ENCODE measurements at regions not wholly inside any gene's neighbourhood (a gene's known extent, or its start where the extent isn't known, plus 50 kb on each side); places are given as distances from the start of the nearest gene placed in this dataset.

DNA sequence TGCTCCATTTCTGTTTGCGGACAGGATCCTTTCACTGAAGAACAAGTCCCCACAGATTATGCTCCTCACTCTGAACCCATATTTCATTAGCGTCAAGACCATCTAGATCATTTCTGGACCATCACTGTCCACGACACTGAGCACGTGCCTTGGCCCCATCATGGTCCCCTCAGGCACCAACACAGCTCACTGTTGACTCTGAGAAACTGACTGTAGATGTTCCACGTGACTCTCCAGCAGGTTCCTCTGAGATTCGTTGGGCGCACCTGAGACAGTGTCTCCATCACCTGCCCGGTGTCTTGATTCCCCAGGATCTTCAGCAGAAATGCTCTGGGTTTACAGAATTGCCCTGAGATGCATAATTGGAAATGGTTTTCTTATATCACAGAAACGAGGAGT, 985.4 kb downstream of the TMEM121 start:
- no peak for ATAC-seq (ENCODE audit: low read depth)
- Histone ChIP-seq H3K27me3 (replicated peaks in 1 of 4; ENCODE audit: control extremely low read depth in 1 of 4, control insufficient read depth in 3 of 4, insufficient read depth in 4 of 4, low read length in 3 of 4) (peaks cover 0 to 11% (median 3%) of the 10 kb centered on the region in 4 experiments), H3K79me2 (ENCODE audit: control insufficient read depth, insufficient read depth, low read length) (no peaks in the 10 kb centered on the region), H2AFZ (ENCODE audit: insufficient read depth, low read depth, low read length, poor library complexity, severe bottlenecking) (no peak overlapping the region), H3K9ac (ENCODE audit: low read length) (no peak overlapping the region), H3K27ac (ENCODE audit: low read length in 2 of 2) (no peak overlapping the region), H3K4me3 (ENCODE audit: control extremely low read depth in 1 of 5, extremely low read depth in 1 of 5, insufficient read depth in 1 of 5, low read depth in 2 of 5, low read length in 4 of 5) (no peak overlapping the region), H3K4me2 (replicated peaks; ENCODE audit: low read depth, low read length, poor library complexity, severe bottlenecking) (peak overlapping the region; percentile 8), H3K36me3 (replicated peaks in 1 of 2; ENCODE audit: control extremely low read depth in 1 of 2, control insufficient read depth in 1 of 2, extremely low read depth in 1 of 2, insufficient read depth in 2 of 2, low read length in 1 of 2) (no peaks in the 10 kb centered on the region), H4K20me1 (ENCODE audit: control insufficient read depth, insufficient read depth, low read length, poor library complexity, severe bottlenecking) (no peaks in the 10 kb centered on the region), H3K4me1 (ENCODE audit: control insufficient read depth in 2 of 2, insufficient read depth in 2 of 2, low read length in 2 of 2) (peaks cover 14 to 21% of the 10 kb centered on the region in 2 donors), H3K9me3 (ENCODE audit: control extremely low read depth in 1 of 3, control insufficient read depth in 2 of 3, insufficient read depth in 1 of 3, low read length in 2 of 3) (no peaks in the 10 kb centered on the region)
- TF ChIP-seq EZH2 (IDR thresholded peaks at IDR 0.05; ENCODE audit: borderline replicate concordance, insufficient read depth, low read depth, low read length, poor library complexity, severe bottlenecking), result no peak
- TF ChIP-seq, protein P1, sequence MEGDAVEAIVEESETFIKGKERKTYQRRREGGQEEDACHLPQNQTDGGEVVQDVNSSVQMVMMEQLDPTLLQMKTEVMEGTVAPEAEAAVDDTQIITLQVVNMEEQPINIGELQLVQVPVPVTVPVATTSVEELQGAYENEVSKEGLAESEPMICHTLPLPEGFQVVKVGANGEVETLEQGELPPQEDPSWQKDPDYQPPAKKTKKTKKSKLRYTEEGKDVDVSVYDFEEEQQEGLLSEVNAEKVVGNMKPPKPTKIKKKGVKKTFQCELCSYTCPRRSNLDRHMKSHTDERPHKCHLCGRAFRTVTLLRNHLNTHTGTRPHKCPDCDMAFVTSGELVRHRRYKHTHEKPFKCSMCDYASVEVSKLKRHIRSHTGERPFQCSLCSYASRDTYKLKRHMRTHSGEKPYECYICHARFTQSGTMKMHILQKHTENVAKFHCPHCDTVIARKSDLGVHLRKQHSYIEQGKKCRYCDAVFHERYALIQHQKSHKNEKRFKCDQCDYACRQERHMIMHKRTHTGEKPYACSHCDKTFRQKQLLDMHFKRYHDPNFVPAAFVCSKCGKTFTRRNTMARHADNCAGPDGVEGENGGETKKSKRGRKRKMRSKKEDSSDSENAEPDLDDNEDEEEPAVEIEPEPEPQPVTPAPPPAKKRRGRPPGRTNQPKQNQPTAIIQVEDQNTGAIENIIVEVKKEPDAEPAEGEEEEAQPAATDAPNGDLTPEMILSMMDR (IDR thresholded peaks at IDR 0.05), result no peak
- POLR2A ChIA-PET, result no interaction called here
- 89% methylated on average over 8 of the region's 9 CpGs for WGBS (ENCODE audit: insufficient coverage)
- no peak overlapping the region for H3K27ac Mint-ChIP-seq
- H3K4me3 Mint-ChIP-seq, result peak overlapping the region; percentile 60
- peaks cover 21% of the 10 kb centered on the region for H3K4me1 Mint-ChIP-seq
- H3K27me3 Mint-ChIP-seq, result peaks cover 41% of the 10 kb centered on the region
- no peak for DNase-seq
- intact Hi-C loops (cut with micrococcal nuclease), result no loop called here
- CTCF ChIA-PET, result interaction anchor here (1.3 to 1.5 kb wide), 3 partner anchors 9 to 75 kb away, joined by 3 to 4 read pairs (median 4); no protein-coding TSS in a partner anchor
- H3K9me3 Mint-ChIP-seq (ENCODE audit: insufficient read depth), result no peaks in the 10 kb centered on the region

GRCh38 chr14:106513302-106513701, 986.9 kb downstream of the TMEM121 start:
- Histone ChIP-seq H4K20me1 (ENCODE audit: control insufficient read depth, insufficient read depth, low read length, poor library complexity, severe bottlenecking) (no peaks in the 10 kb centered on the region), H3K4me3 (ENCODE audit: control extremely low read depth in 1 of 5, extremely low read depth in 1 of 5, insufficient read depth in 1 of 5, low read depth in 2 of 5, low read length in 4 of 5) (no peak overlapping the region), H3K27me3 (replicated peaks in 1 of 4; ENCODE audit: control extremely low read depth in 1 of 4, control insufficient read depth in 3 of 4, insufficient read depth in 4 of 4, low read length in 3 of 4) (peaks cover 0 to 3% (median 0%) of the 10 kb centered on the region in 4 experiments), H2AFZ (ENCODE audit: insufficient read depth, low read depth, low read length, poor library complexity, severe bottlenecking) (no peak overlapping the region), H3K4me1 (ENCODE audit: control insufficient read depth in 2 of 2, insufficient read depth in 2 of 2, low read length in 2 of 2) (peaks cover 22 to 28% of the 10 kb centered on the region in 2 donors), H3K9me3 (ENCODE audit: control extremely low read depth in 1 of 3, control insufficient read depth in 2 of 3, insufficient read depth in 1 of 3, low read length in 2 of 3) (no peaks in the 10 kb centered on the region), H3K4me2 (replicated peaks; ENCODE audit: low read depth, low read length, poor library complexity, severe bottlenecking) (no peak overlapping the region), H3K9ac (ENCODE audit: low read length) (no peak overlapping the region), H3K27ac (ENCODE audit: low read length in 2 of 2) (no peak overlapping the region), H3K36me3 (replicated peaks in 1 of 2; ENCODE audit: control extremely low read depth in 1 of 2, control insufficient read depth in 1 of 2, extremely low read depth in 1 of 2, insufficient read depth in 2 of 2, low read length in 1 of 2) (no peaks in the 10 kb centered on the region), H3K79me2 (ENCODE audit: control insufficient read depth, insufficient read depth, low read length) (no peaks in the 10 kb centered on the region)
- H3K27me3 Mint-ChIP-seq, result peaks cover 31% of the 10 kb centered on the region
- ATAC-seq (ENCODE audit: low read depth), result no peak
- H3K27ac Mint-ChIP-seq, result no peak overlapping the region
- ChIA-PET CTCF (interaction anchor here (1.0 to 1.1 kb wide), 2 partner anchors 17 to 57 kb away, joined by 3 to 4 read pairs; no protein-coding TSS in a partner anchor), POLR2A (no interaction called here)
- no peak for DNase-seq
- no peak overlapping the region for H3K4me3 Mint-ChIP-seq
- no peaks in the 10 kb centered on the region for H3K9me3 Mint-ChIP-seq (ENCODE audit: insufficient read depth)
- intact Hi-C loops (cut with micrococcal nuclease), result no loop called here
- H3K4me1 Mint-ChIP-seq, result peaks cover 30% of the 10 kb centered on the region
- TF ChIP-seq, protein P1 (IDR thresholded peaks at IDR 0.05), result no peak
- no peak for TF ChIP-seq EZH2 (IDR thresholded peaks at IDR 0.05; ENCODE audit: borderline replicate concordance, insufficient read depth, low read depth, low read length, poor library complexity, severe bottlenecking)
- 100% methylated on average over 1 of the region's 3 CpGs for WGBS (ENCODE audit: insufficient coverage)
